ENCODE measurements at regions not wholly inside any gene's neighbourhood (a gene's known extent, or its start where the extent isn't known, plus 50 kb on each side); places are given as distances from the start of the nearest gene placed in this dataset.

DNA sequence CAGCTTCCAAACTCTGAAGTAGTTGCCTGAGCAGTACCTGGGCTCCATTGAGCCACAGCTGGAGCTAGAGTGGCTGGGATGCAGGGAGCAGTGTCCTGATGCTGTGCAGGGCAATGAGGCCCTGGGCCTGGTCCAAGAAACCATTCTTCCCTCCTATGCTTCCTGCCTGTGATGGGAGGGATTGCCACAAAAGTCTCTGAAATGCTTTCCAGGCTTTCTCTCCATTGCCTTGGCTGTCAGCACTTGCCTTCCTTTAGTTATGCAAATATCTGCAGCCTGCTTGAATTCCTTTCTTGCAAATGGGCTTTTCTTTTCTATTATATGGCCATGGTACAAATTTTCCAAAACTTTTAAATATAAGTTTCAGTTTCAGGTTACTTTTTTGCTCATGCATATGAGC is 972.2 kb upstream of the MBL2 start:
- TF ChIP-seq, protein P1, sequence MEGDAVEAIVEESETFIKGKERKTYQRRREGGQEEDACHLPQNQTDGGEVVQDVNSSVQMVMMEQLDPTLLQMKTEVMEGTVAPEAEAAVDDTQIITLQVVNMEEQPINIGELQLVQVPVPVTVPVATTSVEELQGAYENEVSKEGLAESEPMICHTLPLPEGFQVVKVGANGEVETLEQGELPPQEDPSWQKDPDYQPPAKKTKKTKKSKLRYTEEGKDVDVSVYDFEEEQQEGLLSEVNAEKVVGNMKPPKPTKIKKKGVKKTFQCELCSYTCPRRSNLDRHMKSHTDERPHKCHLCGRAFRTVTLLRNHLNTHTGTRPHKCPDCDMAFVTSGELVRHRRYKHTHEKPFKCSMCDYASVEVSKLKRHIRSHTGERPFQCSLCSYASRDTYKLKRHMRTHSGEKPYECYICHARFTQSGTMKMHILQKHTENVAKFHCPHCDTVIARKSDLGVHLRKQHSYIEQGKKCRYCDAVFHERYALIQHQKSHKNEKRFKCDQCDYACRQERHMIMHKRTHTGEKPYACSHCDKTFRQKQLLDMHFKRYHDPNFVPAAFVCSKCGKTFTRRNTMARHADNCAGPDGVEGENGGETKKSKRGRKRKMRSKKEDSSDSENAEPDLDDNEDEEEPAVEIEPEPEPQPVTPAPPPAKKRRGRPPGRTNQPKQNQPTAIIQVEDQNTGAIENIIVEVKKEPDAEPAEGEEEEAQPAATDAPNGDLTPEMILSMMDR (IDR thresholded peaks at IDR 0.05; ENCODE audit: insufficient read depth, low read length, poor library complexity, severe bottlenecking) = no peak
- no peak for TF ChIP-seq EZH2phosphoT487 (conservative IDR thresholded peaks at IDR 0.05; ENCODE audit: low read length)

Measured in SU-DHL-6 (cell line).